HG02970 (cell line): ENCODE measurements at regions not wholly inside any gene's neighbourhood (a gene's known extent, or its start where the extent isn't known, plus 50 kb on each side); places are given as distances from the start of the nearest gene placed in this dataset.
"Not testable (repeated sequence)": the region's sequence is repeated elsewhere in the genome, so short reads cannot be mapped to it uniquely, and the experiment has no call there.

Experiments used
- ATAC-seq: cut with Tn5 transposase; IDR thresholded peaks from one replicate; pipeline ENCODE4 v1.9.1; 2021; ENCODE audit warnings: mild to moderate bottlenecking, moderate library complexity, moderate number of reproducible peaks; ENCODE audit not compliant: unreplicated experiment, low FRiP score

GRCh38 chr2:6082625-6083018, 390.4 kb downstream of the SOX11 start:
- ATAC-seq = no peak

GRCh38 chr2:6083136-6083535, 391.0 kb downstream of the SOX11 start:
- ATAC-seq = no peak

- no peak for ATAC-seq
Measured at GRCh38 chr2:6089474-6089873, 397.3 kb downstream of the SOX11 start.

GRCh38 chr2:6103372-6103771, 411.2 kb downstream of the SOX11 start:
- ATAC-seq = no peak

GRCh38 chr2:6103949-6104348, 411.8 kb downstream of the SOX11 start:
- no peak for ATAC-seq

GRCh38 chr2:6107290-6107689, 415.1 kb downstream of the SOX11 start:
- ATAC-seq = no peak

GRCh38 chr2:6109831-6110230, 417.6 kb downstream of the SOX11 start:
- ATAC-seq = no peak

- no peak for ATAC-seq
Measured at GRCh38 chr2:6111781-6112261, 419.6 kb downstream of the SOX11 start.

GRCh38 chr2:6113786-6114185, 421.6 kb downstream of the SOX11 start:
- no peak for ATAC-seq

GRCh38 chr2:6127718-6128117, 435.5 kb downstream of the SOX11 start:
- no peak for ATAC-seq

GRCh38 chr2:6139142-6139541, 447.0 kb downstream of the SOX11 start:
- no peak for ATAC-seq

GRCh38 chr2:6139916-6140315, 447.7 kb downstream of the SOX11 start:
- no peak for ATAC-seq

- ATAC-seq = no peak
Measured at GRCh38 chr2:6140509-6140908, 448.3 kb downstream of the SOX11 start.

- no peak for ATAC-seq
Measured at GRCh38 chr2:6143812-6144211, 451.6 kb downstream of the SOX11 start.

- ATAC-seq = not testable (repeated sequence)
Measured at GRCh38 chr2:6147215-6147614, 455.0 kb downstream of the SOX11 start.

- no peak for ATAC-seq
Measured at GRCh38 chr2:6148882-6149281, 456.7 kb downstream of the SOX11 start.

- ATAC-seq = no peak
Measured at GRCh38 chr2:6159606-6160005, 467.4 kb downstream of the SOX11 start.

GRCh38 chr2:6163932-6164331, 471.7 kb downstream of the SOX11 start:
- no peak for ATAC-seq

- no peak for ATAC-seq
Measured at GRCh38 chr2:6164986-6165747, 473.0 kb downstream of the SOX11 start.

GRCh38 chr2:6167592-6168138, 475.5 kb downstream of the SOX11 start:
- no peak for ATAC-seq

GRCh38 chr2:6168485-6168884, 476.3 kb downstream of the SOX11 start:
- no peak for ATAC-seq

- ATAC-seq = no peak
Measured at GRCh38 chr2:6171294-6171693, 479.1 kb downstream of the SOX11 start.
